ELR (cell line): ENCODE measurements at regions not wholly inside any gene's neighbourhood (a gene's known extent, or its start where the extent isn't known, plus 50 kb on each side); places are given as distances from the start of the nearest gene placed in this dataset.
A peak's percentile ranks its signal among the peaks of the same experiment; 100 is the strongest.
"Not testable (repeated sequence)": the region's sequence is repeated elsewhere in the genome, so short reads cannot be mapped to it uniquely, and the experiment has no call there.

Experiments used
- DNase-seq: peaks from one replicate; pipeline ENCODE4 v3.0.0-alpha.2; 2015; ENCODE audit warnings: low read depth

DNA sequence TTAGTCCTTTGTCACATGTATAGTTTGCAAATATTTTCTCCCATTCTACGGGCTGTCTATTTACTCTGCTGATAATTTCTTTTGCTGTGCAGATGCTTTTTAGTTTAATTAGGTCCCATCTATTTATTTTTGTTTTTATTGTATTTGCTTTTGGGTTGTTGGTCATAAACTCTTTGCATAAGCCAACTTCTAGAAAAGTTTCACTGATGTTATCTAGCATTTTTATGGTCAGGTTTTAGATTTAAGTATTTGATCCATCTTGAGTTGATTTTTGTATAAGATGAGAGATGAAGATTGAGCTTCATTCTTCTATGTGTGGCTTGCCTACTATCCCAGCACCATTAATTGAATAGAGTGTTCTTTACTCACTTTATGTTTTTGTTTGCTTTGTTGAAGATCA lies 1008.4 kb upstream of the ATXN7L3B start:
- DNase-seq = no peak

DNA sequence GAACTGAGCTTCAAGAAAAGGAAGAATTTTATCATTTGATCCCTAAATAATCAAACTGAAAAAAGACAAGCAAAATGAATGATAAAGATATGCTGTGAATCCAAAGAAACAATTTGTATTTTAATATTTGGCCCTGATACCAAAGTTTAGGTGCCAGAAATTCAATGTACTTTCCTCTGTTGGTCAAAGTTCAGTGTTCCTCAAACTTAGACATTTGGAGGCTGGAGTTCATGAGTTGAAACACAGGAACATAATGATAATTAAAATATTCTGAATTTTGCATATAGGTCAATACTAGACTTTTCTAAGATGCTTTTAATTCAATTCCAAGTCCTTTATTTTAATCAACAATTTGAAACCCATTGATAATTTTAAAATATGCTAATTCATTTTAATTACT lies 1007.7 kb upstream of the ATXN7L3B start:
- DNase-seq = no peak

DNA sequence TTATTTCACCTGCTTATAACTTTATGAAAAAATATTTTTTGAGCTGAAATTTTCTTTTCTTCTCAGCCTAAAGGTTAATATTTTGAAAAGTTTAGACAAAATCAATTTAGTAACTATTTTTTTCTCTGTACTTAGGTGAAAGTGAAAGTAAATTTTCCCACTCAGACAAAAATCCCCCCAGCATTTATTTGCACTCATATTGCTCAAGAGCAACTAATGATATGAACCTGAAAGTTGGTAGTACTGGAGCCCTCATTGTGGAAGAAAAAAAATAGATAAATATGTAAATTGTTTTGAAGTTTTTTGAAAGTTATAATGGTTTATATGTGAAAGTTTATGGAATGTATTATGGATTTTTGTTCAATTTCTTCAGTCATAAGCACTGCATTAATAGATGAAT lies 1005.9 kb upstream of the ATXN7L3B start:
- DNase-seq = no peak

DNA sequence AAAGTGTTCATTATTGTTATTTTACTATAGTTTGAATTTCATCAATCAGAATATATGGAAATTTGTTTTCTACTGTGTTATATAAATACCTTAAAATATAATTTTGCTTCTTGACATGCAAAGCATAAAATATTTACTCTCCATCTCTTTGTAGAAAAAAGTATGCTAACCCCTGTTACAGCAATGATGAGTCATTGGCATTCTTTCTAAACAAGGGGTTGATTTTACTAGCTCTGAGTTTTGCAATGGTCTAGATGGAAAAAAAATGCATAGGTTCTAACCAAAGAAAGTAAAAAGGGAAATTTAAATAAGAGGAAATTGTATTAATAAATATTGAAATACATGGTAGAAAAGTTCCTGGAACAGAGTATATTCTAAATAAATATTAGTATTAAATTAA lies 990.2 kb upstream of the ATXN7L3B start:
- peak; percentile 19 for DNase-seq

DNA sequence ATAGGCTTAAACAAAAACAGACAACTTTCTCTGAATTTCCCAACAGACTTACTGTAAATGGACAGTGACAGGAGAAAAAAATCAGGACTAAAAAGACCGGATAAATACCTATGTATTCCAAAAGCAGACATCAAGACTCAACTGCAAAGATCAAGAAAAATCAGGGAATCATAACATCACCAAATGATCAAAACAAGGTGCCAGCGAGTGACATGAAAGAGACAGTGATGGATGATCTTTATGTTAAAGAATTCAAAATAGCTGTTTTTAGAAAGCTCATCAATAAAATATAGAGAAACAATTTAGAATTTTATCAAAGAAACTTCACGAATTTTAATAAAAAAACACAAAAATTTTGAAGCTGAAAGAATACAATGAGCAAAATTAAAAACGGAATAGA lies 952.5 kb upstream of the ATXN7L3B start:
- no peak for DNase-seq

DNA sequence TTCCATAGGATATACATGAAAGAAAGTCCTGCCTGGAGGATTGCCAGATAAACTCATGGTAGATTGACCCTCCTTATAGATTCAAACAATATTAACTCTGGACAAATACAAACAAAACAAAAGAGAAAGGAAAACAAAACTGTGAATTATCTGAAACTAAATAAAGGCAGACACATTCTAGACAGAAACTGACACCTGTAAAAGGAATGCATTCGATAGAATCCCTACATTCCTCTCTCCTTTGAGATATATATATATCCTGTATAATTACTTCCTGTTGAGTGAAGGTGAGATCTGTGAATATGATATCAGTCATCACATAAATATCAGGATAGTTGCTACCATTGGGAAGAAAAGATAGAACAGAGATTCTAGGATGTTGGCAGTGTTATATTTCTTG lies 948.4 kb upstream of the ATXN7L3B start:
- DNase-seq = no peak

DNA sequence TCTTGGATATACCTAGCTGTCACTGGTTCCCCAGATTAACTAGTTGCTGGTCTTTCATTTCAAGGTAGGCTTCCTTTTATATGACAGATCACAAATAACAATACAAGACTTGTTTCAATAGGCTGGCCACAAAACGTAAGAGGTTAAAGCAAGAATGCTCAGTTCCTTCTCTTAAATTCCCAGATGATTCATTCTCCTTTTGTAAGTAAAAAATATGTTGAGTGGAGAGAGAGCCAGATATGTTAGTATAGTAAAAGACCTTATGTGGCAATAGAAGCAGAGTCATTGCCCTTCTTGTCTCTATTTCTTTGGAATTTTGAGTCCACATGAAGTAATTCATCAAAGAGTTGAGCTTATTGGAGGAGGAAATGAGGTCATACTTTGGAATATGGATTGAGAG lies 939.0 kb upstream of the ATXN7L3B start:
- DNase-seq = peak; percentile 12

DNA sequence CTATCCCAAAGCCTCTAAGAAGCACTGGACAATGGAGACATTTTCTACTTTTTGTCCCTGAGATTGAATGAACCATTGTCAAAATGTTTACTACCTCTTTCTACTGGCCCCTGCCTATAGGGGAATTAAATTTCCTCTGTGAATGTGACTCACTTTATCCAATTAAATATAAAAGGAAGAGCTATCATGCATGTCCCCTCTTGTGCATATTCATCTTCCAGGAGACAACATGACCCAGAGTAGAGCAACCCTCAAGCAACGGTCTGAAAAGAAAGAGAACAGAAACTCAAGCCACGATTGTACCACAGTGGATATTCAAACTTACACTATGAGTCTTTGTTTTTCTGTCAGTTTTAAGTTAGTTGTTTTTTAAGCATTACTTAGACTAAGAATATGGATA lies 938.4 kb upstream of the ATXN7L3B start:
- no peak for DNase-seq

DNA sequence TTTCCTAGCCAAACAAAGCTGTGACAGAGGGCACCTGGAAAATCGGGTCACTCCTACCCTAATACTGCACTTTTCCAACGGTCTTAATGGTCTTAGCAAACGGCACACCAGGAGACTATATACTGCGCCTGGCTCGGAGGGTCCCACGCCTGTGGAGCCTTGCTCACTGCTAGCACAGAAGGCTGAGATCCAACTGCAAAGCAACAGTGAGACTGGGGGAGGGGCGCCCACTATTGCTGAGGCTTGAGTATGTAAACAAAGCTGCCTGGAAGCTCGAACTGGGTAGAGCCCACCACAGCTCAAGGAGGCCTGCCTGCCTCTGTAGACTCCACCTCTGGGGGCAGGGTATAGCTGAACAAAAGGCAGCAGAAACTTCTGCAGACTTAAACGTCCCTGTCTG lies 931.7 kb upstream of the ATXN7L3B start:
- DNase-seq = not testable (repeated sequence)

DNA sequence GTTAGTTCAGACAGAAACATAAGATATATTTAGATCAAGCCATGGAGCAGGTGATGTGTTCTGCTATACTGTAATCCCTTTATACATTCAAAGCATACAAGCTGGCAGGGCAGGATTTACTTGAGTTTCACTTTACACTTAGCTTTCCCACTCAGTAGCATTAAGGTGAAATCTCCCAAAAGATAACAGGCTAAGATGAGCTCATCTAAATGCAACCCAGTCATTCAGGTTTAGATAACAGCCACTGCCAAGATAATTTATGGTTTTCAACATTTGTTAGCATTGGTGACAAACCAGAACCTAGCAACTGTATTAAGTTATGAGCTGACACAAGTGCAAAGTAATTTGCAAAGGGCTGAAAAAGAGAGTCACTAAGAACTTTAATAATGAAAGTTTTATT lies 925.1 kb upstream of the ATXN7L3B start:
- DNase-seq = no peak

DNA sequence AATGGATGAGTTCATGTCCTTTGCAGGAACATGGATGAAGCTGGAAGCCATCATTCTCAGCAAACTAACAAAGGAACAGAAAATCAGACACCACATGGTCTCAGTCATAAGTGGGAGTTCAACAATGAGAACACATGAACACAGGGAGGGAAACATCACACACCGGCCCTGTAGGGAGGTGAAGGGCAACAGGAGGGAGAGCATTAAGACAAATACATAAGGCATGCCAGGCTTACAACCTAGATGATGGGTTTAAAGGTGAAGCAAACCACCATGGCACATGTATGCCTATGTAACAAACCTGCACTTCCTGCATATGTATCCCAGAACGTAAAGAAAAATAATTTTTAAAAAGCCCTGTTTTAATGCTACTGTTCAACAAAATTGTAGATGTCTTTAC lies 914.2 kb upstream of the ATXN7L3B start:
- no peak for DNase-seq

DNA sequence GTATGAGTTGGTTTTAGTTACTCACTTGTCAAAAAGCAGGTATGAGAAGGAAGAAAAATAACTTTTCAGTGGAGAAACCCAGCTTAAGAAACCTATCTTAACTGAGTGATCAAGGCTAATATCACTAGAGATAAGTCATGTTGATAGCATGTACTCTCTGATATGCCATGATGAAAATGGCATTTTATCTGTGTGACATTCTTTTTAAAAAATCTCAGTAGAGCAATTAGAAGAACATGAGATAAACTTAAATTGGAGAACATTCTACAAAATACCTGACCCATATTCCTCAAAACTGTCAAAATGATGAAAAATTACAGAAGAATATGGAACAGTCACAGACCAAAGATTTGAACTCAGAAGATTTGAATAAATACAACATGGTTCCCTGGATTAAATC lies 912.4 kb upstream of the ATXN7L3B start:
- DNase-seq = no peak

DNA sequence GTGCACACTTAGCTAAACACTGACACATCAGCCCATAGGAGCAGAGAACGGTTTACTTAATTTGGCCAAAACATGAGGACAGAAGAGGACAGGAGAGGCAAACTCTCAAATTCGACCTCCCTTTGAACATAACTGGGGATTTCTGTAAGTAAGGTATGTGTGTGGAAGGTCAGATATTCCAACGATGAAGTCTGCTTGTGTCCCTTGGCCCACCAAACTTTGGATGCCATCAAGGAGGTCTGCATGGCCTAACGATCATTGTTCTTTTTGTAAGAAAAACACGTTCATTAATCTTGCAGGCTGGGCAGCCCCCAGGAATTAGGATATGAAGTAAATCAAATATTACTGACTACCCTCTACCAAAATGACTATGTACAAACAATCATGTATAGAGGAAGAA lies 908.5 kb upstream of the ATXN7L3B start:
- no peak for DNase-seq

DNA sequence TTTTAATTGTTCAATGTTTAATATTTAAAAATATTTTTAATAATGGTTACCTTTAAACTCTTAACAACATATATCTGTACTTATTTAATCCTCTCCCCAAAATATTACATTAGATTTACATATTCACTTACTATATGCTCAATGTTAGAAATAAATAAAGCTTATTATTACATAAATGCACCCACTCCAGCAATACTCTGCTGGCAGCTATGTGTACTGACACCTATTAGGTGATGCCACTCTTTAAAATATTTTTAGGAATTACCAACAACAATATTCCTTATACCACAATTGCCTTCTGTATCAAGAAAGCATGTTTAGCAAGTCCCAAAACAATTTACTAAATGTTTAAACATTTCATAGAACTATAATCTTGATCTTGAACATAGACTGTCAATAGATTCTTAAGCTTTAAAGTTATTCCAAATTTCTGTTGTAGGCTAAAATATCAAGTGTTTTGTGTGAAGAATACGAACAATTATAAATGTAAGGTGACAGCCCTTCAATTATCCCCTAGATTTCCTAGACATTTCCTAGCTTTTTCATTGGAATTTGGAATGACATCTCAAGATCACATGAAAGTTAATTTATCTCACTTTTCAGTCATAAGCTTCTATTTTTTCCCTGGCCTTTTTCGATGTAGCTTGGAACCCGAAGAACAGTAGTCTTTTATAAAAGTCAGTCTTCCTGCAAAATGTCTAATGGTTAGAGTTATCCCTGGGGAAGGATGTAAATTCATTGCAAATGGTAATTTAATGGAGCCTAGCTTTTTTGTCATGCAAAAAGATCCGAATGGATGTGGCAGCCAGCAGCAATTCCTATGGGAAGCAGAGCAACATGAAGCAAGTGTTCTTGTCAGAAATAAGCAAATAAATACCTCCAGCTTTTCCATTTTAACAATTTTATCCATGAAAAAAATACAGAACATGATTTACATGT lies 907.5 kb upstream of the ATXN7L3B start:
- no peak for DNase-seq

DNA sequence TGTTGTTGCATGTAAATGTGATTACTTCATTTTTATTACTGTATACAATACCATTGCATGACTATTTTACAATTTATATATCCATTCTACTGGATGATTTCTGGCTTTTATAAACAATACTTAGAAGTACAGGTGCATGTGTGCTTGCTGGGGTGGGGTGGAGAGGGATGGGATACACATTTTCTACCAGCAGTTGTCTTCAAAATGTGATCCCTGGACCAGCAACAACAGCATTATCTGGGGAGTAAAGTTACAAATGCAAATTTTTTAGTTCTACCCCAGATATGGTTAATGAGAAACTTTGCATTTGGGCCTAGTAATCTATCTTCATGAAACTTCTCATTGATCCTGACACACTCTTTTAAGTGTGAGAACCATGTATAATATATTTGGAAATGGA lies 905.4 kb upstream of the ATXN7L3B start:
- DNase-seq = no peak

DNA sequence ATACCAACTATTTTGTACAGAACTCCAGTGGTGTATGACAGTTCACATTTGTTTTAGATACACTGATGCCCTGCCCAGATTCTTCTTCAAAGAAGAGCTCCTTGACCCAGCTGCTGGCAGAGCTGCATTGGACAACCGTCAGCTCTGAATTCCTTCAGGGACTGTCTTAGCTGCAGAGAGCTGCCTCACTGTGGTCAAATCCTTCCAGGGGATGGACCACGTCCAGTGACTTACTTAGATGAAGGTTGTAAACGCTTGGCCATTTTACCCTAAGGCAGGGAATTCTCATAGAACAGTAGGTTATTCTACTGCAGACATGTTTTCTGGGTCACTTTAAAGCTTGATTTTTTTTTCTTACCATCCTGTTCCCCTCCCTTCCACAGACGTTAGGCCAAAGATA lies 905.0 kb upstream of the ATXN7L3B start:
- no peak for DNase-seq

DNA sequence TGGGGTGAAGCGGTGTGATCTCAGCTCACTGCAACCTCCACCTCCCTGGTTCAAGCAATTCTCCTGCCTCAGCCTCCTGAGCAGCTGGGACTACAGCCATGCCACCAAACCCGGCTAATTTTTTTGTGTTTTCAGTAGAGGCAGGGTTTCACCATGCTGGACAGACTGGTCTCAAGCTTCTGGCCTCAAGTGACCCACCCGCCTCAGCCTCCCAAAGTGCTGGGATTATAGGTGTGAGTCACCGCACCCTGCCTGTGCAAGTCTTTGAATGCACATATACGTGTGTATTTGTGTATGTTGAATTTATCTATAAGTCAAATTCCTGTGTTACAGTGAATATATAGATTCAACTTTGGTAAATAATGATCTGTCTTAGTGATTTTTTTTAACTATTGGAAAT lies 898.2 kb upstream of the ATXN7L3B start:
- not testable (repeated sequence) for DNase-seq

DNA sequence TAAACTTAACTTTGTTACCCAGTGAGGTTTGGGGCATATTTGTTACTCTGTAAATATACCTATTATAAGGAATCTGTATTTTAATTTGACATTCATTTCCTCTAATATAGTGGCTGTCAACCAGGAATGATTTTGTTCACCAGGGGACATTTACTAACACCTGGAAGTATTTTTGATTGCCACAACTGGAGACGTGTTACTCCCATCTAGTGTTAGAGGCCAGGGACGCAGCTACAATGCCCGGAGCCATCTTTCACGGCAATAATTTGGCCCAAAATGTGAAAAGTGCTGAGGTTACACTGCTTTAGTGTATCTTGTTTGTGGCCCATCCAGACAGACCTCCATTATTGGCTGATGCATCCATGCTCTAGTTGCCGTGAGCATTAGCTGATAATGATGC lies 881.3 kb upstream of the ATXN7L3B start:
- DNase-seq = no peak

DNA sequence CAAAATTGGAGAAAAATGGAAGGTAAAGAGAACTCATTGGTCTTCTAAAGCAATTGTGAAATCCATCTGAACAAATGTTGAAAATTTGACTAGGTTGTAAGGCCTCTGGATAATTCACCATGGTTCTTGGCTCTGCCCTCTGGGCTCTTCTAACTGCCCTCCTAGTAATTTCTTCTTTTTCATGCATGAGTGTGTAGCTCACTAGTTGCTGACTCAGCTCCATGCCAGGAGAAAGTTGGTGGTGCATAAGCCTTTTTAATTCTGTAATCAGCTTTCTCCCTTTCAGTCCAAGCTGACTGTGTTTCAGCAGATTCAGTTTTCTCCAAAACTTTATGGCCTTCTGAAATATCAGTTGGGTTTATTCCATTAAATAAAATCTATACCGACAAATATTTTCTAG lies 877.8 kb upstream of the ATXN7L3B start:
- no peak for DNase-seq

DNA sequence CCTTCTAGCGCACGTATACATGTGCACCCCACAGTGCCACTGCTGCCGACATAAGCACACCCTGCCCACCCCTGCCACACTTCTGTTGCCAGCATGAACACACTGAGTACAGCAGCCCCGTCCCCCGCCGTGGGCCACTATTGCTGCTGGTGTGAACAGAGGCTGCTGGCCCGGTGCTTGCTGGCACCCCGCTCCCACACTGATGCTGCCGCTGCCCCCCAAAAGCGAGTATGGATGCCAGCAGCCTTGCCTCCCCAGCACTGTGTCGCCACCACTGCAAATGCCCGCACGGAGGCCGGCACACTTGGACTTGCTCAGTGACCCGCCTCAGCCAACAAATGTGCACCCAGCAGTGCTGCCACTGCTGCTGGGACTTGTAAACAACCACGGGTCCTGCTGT lies 872.4 kb upstream of the ATXN7L3B start:
- DNase-seq = no peak

DNA sequence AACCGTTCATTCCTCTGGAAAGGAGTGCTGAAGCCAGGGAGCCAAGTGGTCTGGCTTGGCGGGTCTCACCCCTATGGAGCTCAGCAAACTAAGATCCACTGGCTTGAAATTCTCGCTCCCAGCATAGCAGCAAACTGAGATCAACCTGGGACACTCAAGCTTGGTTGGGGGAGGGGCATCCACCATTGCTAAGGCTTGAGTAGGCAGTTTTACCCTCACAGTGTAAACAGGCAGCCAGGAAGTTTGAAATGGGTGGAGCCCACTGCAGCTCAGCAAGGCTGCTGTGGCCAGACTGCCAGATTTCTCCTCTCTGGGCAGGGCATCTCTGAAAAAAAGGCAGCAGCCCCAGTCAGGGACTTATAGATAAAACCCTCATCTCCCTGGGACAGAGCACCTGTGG lies 866.1 kb upstream of the ATXN7L3B start:
- peak; percentile 8 for DNase-seq

DNA sequence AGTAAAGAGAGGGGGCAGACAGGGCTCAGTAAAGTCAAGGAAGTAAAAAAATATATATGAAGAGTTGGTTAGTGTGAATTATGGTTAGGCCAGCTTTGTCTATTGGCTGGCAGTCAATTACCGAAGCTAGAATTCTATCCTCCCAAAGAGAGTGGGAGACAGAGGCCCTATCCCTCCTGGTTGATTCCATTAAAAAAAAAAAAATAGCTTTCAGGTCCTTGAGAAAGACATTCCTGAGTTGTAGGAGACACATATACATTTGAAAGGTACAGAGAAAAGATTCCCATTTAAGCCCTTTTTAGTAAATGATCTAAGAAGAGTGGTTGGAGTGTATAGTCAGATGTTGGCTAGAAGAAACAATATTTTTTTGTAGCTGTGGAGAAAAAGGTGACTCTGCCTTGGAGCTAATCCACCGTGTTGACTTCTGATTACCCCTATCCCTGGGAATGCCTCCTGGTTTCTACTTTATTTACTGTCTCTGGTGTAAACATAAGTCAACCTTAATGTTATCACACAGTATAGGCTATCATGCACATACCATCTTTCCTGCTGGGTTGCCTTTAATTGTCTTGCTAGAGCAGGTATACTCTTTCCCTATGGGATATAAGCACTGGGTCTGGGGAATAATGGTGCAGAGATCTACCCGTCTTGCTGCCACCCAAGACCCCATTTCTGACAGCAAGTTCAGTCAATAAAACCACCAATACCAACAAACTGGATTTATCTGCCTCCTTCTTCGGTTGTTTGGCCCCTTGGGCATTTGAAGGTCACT lies 859.9 kb upstream of the ATXN7L3B start:
- no peak for DNase-seq

DNA sequence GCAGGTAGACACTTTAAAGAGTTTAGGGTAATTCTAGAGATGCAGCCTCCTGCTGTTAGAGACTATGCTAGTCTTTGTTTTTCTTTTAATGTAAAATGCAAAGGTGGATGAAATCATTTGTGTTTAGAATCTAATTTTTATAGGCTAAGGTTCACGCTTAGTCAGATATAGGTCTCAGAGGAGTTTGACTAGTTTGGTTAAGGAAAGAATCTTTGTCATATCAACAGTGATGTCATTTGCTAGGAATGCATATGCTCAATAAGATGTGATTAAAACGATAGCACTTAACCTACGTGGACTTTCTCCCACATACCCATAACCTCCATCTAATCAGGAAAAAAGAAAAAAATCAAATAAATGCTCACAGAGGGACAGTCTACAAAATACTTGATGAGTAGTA lies 859.3 kb upstream of the ATXN7L3B start:
- DNase-seq = peak; percentile 49
